IPS-20b (cell line): ENCODE measurements at regions not wholly inside any gene's neighbourhood (a gene's known extent, or its start where the extent isn't known, plus 50 kb on each side); places are given as distances from the start of the nearest gene placed in this dataset.
"Not testable (repeated sequence)": the region's sequence is repeated elsewhere in the genome, so short reads cannot be mapped to it uniquely, and the experiment has no call there.

Source experiments
- H3K27ac ChIP-seq: one replicate; pipeline ENCODE4 v1.5.1; 2013; ENCODE audit warnings: low read length
- H3K27me3 ChIP-seq: 2 replicates; pipeline ENCODE4 v1.6.1; 2013; ENCODE audit warnings: mild to moderate bottlenecking, low read length, inconsistent platforms; ENCODE audit not compliant: insufficient read depth
- H3K36me3 ChIP-seq: 2 replicates; pipeline ENCODE4 v1.6.1; 2013; ENCODE audit warnings: low read depth, mild to moderate bottlenecking, inconsistent platforms, low read length, moderate library complexity; ENCODE audit not compliant: insufficient read depth
- H3K4me1 ChIP-seq: 2 replicates; pipeline ENCODE4 v1.6.1; 2013; ENCODE audit warnings: mild to moderate bottlenecking, control low read depth, inconsistent platforms, low read length, moderate library complexity; ENCODE audit not compliant: insufficient read depth
- H3K4me3 ChIP-seq: 2 replicates; pipeline ENCODE4 v1.5.1; 2013; ENCODE audit warnings: mild to moderate bottlenecking, low read length, inconsistent platforms
- H3K9ac ChIP-seq: 2 replicates; pipeline ENCODE4 v1.6.1; 2013; ENCODE audit warnings: low read depth, mild to moderate bottlenecking, inconsistent platforms, low read length, moderate library complexity
- H3K9me3 ChIP-seq: 2 replicates; pipeline ENCODE4 v1.6.1; 2013; ENCODE audit warnings: mild to moderate bottlenecking, low read depth, low read length, inconsistent platforms; ENCODE audit not compliant: insufficient read depth

- Histone ChIP-seq H3K9me3 (no peaks in the 10 kb centered on the region), H3K36me3 (no peaks in the 10 kb centered on the region), H3K27ac (no peak overlapping the region), H3K27me3 (no peaks in the 10 kb centered on the region), H3K4me3 (no peak overlapping the region), H3K9ac (no peak overlapping the region), H3K4me1 (no peaks in the 10 kb centered on the region; the same call in 1 of the 2 replicates)
Measured at GRCh38 chr11:71136095-71136845, 116.1 kb downstream of the SHANK2 start.

- Histone ChIP-seq H3K4me1 (no peaks in the 10 kb centered on the region; the same call in 1 of the 2 replicates), H3K27ac (no peak overlapping the region), H3K4me3 (no peak overlapping the region), H3K9ac (no peak overlapping the region), H3K27me3 (no peaks in the 10 kb centered on the region), H3K9me3 (no peaks in the 10 kb centered on the region), H3K36me3 (no peaks in the 10 kb centered on the region; the same call in 1 of the 2 replicates)
Measured at GRCh38 chr11:71135112-71135511, 117.3 kb downstream of the SHANK2 start.

GRCh38 chr11:71133946-71134345 lies 118.4 kb downstream of the SHANK2 start:
- Histone ChIP-seq H3K27ac (no peak overlapping the region), H3K9ac (no peak overlapping the region), H3K36me3 (no peaks in the 10 kb centered on the region; the same call in 1 of the 2 replicates), H3K4me1 (no peaks in the 10 kb centered on the region; the same call in 1 of the 2 replicates), H3K27me3 (no peaks in the 10 kb centered on the region), H3K9me3 (no peaks in the 10 kb centered on the region), H3K4me3 (no peak overlapping the region)

GRCh38 chr11:71131861-71132260 lies 120.5 kb downstream of the SHANK2 start:
- no peaks in the 10 kb centered on the region for H3K9me3 ChIP-seq
- no peaks in the 10 kb centered on the region; the same call in 1 of the 2 replicates for H3K4me1 ChIP-seq
- no peaks in the 10 kb centered on the region; the same call in 1 of the 2 replicates for H3K36me3 ChIP-seq
- no peaks in the 10 kb centered on the region for H3K27me3 ChIP-seq
- no peak overlapping the region for H3K9ac ChIP-seq
- H3K27ac ChIP-seq, result no peak overlapping the region
- no peak overlapping the region for H3K4me3 ChIP-seq

- Histone ChIP-seq H3K27me3 (no peaks in the 10 kb centered on the region), H3K4me1 (no peaks in the 10 kb centered on the region; the same call in 1 of the 2 replicates), H3K9ac (no peak overlapping the region), H3K27ac (no peak overlapping the region), H3K9me3 (no peaks in the 10 kb centered on the region), H3K36me3 (no peaks in the 10 kb centered on the region; the same call in 1 of the 2 replicates), H3K4me3 (no peak overlapping the region)
Measured at GRCh38 chr11:71130106-71130505, 122.3 kb downstream of the SHANK2 start.

- H3K27me3 ChIP-seq, result no peaks in the 10 kb centered on the region
- no peak overlapping the region for H3K9ac ChIP-seq
- H3K4me1 ChIP-seq, result no peaks in the 10 kb centered on the region; the same call in 1 of the 2 replicates
- no peak overlapping the region for H3K4me3 ChIP-seq
- H3K27ac ChIP-seq, result no peak overlapping the region
- H3K36me3 ChIP-seq, result no peaks in the 10 kb centered on the region; the same call in 1 of the 2 replicates
- H3K9me3 ChIP-seq, result no peaks in the 10 kb centered on the region
Measured at GRCh38 chr11:71129624-71130023, 122.8 kb downstream of the SHANK2 start.

GRCh38 chr11:71127806-71128205 lies 124.6 kb downstream of the SHANK2 start:
- Histone ChIP-seq H3K9me3 (no peaks in the 10 kb centered on the region), H3K9ac (no peak overlapping the region), H3K27ac (no peak overlapping the region), H3K4me1 (no peaks in the 10 kb centered on the region; the same call in 1 of the 2 replicates), H3K4me3 (no peak overlapping the region), H3K27me3 (no peaks in the 10 kb centered on the region), H3K36me3 (no peaks in the 10 kb centered on the region; the same call in 1 of the 2 replicates)

- not testable (repeated sequence) for H3K4me3 ChIP-seq, H3K4me1 ChIP-seq, H3K27me3 ChIP-seq, H3K36me3 ChIP-seq, H3K27ac ChIP-seq, H3K9ac ChIP-seq, H3K9me3 ChIP-seq
Measured at GRCh38 chr11:71126401-71126800, 126.0 kb downstream of the SHANK2 start.

- Histone ChIP-seq H3K27me3 (no peaks in the 10 kb centered on the region), H3K27ac (no peak overlapping the region), H3K9me3 (no peaks in the 10 kb centered on the region), H3K4me3 (no peak overlapping the region), H3K9ac (no peak overlapping the region), H3K36me3 (no peaks in the 10 kb centered on the region), H3K4me1 (peaks cover 4% of the 10 kb centered on the region; the same call in 1 of the 2 replicates)
Measured at GRCh38 chr11:71125150-71125549, 127.2 kb downstream of the SHANK2 start.

- no peak overlapping the region for H3K4me3 ChIP-seq
- no peak overlapping the region for H3K9ac ChIP-seq
- H3K9me3 ChIP-seq, result no peaks in the 10 kb centered on the region
- no peak overlapping the region for H3K27ac ChIP-seq
- H3K36me3 ChIP-seq, result no peaks in the 10 kb centered on the region
- peaks cover 6% of the 10 kb centered on the region; the same call in 1 of the 2 replicates for H3K4me1 ChIP-seq
- H3K27me3 ChIP-seq, result no peaks in the 10 kb centered on the region
Measured at GRCh38 chr11:71124127-71124526, 128.2 kb downstream of the SHANK2 start.

- no peak overlapping the region for H3K9ac ChIP-seq
- H3K4me3 ChIP-seq, result no peak overlapping the region
- H3K27me3 ChIP-seq, result no peaks in the 10 kb centered on the region
- H3K9me3 ChIP-seq, result no peaks in the 10 kb centered on the region
- peaks cover 7% of the 10 kb centered on the region; the same call in 1 of the 2 replicates for H3K36me3 ChIP-seq
- peaks cover 6% of the 10 kb centered on the region; the same call in 1 of the 2 replicates for H3K4me1 ChIP-seq
- no peak overlapping the region for H3K27ac ChIP-seq
Measured at GRCh38 chr11:71120471-71120896, 131.9 kb downstream of the SHANK2 start.

GRCh38 chr11:71119656-71120269 lies 132.6 kb downstream of the SHANK2 start:
- Histone ChIP-seq H3K9me3 (no peaks in the 10 kb centered on the region), H3K27me3 (no peaks in the 10 kb centered on the region), H3K27ac (no peak overlapping the region), H3K36me3 (peaks cover 7% of the 10 kb centered on the region; the same call in 1 of the 2 replicates), H3K4me3 (no peak overlapping the region), H3K9ac (no peak overlapping the region), H3K4me1 (peaks cover 6% of the 10 kb centered on the region; the same call in 1 of the 2 replicates)
